ENCODE measurements at regions not wholly inside any gene's neighbourhood (a gene's known extent, or its start where the extent isn't known, plus 50 kb on each side); places are given as distances from the start of the nearest gene placed in this dataset.
"Not testable (repeated sequence)": the region's sequence is repeated elsewhere in the genome, so short reads cannot be mapped to it uniquely, and the experiment has no call there.

DNA sequence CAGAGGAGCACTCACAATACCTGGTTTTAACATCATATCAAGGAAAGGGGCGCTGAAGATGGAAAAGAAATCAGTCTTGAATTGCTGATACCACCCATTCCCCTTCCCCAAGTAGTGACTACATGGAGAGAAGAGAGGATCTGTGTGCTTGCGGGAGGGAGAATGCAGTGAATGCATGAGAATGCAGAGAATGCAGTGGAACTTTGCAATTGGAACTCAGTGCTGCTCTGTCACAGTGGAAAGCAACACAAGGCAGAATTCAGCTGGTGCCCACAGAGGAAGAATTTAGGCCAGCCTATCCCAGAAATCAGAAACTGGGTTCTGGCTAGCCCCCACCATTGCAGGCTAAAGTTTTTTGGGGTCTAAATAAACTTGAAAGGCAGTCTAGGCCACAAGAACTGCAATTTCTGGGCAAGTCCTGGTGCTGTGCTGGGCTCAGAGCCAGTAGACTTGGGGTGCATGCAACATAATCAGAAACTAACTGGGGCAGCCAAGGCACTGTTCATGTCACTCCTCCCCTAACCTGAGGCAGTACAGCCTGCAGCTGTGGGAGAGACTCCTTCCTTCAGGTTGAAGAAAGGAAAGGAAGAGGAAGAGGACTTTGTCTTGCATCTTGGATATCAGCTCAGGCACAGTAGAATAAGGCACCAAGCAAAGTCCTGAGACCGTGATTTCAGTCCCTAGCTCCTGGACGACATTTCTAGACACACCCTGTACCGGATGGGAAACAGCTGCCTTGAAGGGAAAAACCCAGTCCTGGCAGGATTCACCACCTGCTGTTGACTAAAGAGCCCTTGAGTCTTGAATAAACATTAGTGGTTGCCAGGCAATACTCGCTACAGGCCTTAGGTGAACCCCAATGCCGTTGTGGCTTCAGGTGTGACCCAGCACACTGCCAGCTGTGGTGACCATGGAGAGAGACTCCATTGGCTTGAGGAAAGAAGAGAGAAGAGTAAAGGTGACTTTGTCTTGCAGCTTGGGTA is 329.3 kb downstream of the TBL1XR1 start:
- peak; percentile 85 to 92 for DNase-seq

DNA sequence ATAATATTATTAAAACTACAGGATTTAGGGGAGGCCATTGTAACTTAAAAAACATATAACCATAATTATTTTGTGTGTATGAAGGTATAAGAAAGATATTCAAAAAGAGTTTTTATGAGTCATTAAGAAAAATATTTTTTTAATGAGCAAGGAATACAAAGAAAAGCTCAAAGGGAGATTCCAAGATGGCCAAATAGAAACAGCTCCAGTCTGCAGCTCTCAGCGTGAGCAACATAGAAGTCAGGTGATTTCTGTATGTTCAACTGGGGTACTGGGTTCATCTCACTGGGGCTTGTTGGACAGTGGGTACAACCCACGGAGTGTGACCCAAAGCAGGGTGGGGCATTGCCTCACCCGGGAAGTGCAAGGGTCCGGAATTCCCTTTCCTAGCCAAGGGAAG is 336.1 kb downstream of the TBL1XR1 start:
- DNase-seq: no peak

DNA sequence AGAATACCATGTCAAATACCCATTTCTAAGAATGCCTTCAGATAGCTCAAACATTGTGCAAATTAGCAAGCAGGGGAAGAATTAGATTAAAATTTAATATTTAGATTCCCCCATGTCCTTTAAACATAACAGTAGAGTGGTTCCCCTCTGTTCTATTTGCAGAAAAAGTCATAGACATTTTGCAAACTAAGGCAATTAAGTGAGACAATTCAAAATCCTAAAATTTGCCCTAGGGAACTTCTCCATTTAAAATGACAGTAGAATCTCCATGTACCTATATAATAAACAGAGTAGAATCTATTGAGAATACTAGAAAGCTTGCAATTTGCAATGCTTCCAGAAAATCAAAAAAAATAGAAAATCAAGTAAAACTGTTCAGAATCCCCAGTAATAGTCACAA is 340.6 kb downstream of the TBL1XR1 start:
- DNase-seq: no peak

DNA sequence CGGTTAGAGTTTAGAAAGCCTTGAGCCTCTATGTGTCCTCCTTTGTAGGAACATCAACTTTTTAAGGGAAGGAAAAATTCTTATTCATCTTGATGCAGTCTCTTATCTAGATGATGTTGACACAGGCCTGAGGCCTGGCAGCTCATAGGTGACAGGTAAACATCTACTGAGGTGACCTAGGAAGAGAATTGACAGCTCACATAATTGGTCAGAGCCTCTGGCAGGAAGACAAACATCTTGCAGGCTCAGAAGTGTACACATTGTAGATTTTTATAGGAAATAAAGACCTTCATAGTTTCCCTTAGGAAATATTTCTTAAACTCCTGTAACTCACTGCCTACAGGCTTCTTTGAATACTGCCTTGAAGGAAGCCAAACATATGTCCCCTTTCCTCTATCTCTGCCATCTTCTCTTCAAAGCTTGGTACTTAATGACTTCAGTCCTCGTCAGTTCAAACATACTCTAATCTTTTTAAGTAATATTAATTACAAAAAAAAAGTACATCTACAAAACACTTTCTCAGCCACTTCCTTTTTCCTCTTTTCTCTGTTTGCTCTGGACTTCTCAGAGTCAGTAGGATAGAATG is 341.3 kb downstream of the TBL1XR1 start:
- no peak for DNase-seq

DNA sequence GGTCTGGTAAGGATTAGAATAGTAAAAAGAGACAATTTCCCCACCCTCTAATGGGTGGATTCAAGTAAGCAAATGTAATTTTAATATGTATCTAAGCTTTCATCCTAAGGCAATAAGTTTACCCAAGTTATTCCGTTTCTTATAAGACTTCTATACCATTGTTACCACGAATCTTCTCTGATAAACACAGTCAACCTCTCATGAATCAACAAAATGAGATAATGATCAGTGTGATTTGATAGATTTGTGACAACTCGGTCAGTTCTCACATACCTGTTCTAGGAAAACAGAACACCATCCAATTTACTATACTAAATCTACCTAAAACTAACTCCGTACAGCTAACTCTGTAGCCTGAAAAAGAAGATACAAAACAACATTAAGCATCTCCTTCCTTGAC is 342.1 kb downstream of the TBL1XR1 start:
- no peak for DNase-seq

DNA sequence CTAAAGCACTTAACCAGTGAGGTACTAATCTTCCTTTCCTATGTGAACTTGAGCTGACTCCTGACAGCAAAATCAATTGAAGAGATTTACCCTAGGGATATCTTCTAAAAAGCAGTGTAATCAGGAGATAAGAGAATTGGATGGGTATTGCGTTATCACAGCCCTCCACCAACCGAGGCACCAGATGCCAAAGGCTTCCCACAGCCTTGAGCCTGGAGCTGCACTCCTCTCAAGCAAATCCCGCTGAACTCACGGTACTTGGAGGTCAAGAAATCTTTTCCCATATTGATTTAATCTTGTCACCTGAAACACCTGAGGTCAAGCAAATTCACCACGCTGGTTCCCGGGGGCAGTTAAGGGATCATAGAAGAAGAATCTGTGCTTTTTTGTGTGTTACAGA is 346.8 kb downstream of the TBL1XR1 start:
- no peak for DNase-seq

DNA sequence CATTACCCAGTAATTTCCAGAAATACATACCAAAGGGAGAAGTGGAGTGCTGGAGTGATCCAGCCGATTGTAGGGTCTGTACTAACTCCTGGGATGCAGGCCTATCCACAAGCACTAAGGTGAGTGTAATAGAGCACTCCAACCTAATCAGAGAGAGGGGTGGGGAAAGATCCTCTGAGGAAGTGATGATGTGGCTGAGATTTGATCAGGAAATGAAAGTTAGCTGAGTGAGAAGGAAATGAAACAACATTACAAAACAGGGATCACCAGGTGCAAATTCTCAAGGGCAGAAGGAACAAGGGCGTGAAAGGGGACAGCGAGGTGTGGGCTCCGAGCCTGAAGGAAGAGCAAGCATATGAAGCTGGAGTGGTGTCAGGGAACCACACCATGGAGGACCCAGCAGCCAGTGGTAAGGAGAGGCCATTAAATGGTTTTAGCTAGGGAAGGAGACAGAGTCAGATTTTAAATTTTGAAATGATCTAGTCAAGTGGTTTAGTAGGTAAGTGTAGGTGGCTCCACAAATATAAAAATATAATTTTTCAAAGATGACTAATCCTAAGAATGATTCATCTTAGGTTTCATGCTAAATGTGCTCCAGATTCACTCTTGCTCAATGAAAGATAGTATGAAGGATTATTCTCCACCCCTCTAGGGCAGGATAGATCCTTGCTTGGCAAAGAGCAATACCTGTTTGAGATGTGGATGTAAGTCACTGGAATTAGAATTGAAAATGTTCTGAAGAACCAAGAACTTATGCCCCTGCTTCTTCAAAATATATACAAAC is 348.7 kb downstream of the TBL1XR1 start:
- DNase-seq: no peak

DNA sequence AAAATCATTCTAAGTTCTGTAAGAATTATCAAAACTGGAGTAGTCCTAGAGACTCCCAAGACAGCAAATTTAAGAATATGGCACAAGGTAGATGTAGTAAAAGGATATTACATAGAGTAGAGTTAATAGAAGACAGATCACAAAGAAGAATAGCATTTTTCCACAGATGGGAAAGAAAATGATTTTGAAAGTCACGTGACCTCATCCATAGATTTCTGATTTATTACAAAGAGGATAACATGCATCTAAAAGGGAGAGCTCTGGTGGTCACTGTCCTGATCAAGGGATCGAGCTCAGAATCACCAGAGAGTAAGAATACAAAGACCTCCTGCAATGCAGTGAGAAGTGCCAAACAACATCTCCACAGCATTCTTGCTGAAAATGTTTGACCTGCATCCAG is 354.4 kb downstream of the TBL1XR1 start:
- no peak for DNase-seq

DNA sequence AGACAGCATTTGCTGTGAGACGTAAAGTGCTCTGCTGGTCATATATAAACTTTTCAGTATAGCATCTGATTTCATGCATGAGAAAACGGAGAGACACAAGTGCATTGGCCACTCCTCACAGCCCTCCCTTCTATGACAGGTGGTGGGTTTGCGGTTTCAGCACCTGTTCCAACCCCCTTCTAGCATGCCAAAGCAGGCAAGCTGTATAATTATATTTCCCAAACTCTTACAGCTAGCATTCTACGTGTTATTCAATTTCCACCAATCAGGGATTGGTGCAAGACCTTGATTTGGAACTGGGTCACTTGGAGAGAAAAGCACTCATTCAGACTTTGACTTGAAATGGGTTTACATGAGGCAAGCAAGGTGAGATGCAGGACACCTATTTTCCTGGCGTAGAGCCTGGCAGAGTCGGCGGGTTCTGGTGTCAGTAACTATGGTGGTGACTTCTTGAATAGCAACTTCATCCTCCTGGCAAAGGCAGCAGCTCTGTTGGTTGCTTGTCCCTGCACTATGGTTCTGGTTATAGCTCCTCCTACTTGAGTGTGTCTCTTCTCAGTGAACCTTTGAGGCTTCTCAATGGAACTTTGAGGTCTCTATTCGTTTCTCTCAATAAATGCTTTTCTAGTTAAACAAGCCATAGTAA is 356.5 kb downstream of the TBL1XR1 start:
- no peak for DNase-seq

DNA sequence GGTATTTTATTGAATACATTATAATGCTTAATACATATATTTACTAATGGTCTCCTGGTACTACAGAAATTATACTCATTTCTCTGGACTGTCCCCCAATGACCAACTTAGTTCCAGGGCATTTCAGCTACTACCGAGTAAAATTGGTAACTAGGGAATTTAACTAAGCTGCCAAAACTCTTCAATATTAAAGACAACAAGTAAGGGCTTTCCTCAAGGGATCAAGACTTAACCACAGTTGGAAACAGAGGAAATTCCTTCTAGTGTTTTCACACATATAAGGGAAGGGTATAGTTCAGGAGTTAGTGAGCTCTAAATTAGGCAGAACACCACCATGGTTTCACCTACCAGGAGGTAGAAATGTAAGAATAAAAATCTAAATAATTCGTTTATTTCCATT is 357.4 kb downstream of the TBL1XR1 start:
- DNase-seq: no peak

DNA sequence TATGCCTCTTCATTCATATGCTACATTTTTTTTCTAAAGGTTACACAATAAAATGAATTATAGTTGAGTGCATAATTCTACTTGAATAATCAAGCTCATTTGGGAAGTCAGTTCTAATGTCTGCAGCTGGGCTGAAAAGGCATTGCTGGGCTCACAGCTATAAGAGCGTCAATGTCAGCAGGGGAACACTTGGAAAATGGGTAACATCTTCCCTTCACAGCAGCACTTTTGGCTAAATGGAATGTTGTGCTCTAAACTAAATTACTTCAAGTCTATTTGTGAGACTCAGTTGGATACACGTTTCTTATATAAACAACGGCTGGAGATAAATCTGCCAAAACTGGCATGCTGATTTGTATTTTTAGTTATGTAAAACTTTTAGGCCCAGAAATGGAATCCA is 357.8 kb downstream of the TBL1XR1 start:
- no peak for DNase-seq

DNA sequence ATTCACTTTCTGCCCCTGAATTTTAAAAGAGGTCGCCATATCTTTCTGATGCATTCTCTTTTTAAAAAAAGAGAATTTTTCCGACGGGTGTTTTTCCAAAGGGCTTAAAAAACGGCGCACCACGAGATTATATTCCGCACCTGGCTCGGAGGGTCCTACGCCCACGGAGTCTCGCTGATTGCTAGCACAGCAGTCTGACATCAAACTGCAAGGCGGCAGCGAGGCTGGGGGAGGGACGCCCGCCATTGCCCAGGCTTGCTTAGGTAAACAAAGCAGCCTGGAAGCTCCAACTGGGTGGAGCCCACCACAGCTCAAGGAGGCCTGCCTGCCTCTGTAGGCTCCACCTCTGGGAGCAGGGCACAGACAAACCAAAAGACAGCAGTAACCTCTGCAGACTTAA is 370.0 kb downstream of the TBL1XR1 start:
- not testable (repeated sequence) for DNase-seq

DNA sequence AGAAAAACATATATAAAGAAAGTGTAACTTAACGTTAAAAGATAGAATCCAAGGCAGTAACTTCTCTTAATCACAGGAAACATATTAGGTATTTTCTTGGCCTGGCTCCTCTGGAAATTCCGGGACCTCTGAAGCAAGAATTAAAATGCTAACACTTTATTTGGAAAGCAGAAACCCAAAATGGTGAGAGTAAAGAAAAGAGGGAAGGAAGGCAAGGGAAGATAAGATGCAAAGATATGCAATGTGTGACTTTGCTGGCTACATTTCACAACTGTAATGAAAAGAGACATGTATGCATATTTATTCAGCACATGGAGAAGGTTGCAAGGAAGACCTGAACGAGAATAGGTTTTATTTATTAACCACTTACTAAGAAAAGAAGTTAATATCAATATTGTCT is 372.5 kb downstream of the TBL1XR1 start:
- DNase-seq: no peak

DNA sequence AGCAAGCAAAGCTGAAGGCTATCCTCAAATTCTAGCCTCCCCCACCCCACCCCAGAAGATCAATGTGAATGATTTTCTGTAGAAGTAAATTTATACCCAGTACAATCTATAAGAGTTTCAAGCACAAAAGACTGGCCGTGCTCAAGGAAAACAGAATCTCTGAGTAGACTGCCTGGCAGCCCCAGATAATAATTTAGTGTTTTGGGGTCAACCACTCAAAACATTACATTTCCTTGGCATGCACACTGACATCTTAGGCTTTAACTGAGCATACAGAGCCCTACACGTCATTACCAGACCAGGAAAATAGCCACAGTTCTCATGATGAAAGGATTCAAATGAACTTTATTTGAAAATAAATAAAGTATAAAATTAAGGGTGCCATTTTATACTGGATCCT is 376.5 kb downstream of the TBL1XR1 start:
- DNase-seq: no peak

DNA sequence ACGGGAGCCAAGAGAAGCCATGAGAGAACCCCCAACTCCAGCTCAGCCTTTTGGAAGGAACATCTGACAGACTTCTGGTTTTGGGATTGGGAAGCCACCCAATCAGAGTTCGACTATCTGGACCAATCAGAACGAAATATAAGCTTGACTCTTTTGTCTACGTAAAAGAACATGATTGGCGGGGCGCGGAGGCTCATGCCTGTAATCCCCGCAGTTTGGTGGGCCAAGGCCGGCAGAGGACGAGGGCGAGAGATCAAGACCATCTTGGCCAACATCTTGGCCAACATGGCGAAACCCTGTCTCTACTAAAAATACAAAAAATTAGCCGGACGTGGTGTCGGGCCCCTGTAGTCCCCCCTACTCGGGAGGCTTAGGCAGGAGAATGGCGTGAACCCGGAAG is 380.3 kb downstream of the TBL1XR1 start:
- DNase-seq: no peak

DNA sequence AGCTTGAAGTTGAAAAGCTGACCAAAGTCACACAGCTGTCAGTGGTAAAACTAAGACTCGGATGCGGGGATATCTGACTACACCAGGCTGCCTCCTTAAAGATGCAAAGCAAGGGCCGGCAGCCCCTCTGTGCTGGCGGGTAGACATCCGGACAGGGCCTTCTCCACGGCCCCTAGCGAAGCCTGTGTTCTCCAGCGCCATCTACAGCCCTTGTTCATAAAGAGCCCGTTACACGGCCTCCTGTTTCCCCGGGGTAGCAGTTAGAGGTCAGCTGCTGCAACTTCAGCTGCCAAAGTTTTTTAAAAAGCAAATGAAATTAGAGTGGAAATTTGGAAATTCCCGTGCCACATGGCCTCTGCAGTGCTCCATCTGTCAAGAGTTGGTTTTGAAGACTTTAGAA is 383.0 kb downstream of the TBL1XR1 start:
- DNase-seq: peak; percentile 69 to 89

DNA sequence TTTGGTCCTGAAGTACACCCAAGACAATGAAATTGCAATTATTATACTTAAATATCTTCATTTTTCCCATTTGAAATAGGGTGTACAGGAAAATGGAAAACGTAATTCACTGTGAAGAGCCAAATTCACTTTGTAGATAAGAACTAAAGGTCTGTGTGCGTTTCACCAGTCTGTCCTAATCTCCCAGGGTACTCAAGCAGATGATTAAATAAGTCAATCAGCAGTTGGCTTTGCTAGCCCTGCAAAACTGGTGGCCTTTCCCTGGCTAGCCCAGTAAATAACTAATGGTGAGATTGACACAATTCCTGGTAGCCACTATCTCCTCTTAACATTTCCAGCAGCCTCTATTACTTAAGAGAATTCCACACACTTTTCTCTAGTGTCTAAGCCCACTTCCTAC is 389.3 kb downstream of the TBL1XR1 start:
- DNase-seq: peak in 1 of 2 experiments; percentile 5

DNA sequence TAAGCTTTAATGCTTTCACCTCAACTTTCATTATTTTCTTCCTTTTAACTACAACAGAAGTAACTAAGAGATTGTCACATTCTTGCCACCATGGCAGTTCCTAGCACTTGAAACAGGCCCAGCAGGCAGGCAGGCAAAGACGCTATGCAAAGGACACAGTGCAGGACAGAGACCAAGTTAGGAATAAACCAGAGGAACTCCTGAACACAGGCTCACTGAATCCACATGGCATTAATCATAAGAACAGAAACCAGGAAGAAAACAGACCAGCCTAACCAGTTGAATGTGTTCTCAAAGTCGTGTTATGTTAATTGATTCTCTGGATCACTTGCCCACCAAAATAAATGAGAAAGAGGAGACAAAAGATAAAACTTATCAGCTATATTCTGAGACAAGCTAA is 397.6 kb downstream of the TBL1XR1 start:
- no peak for DNase-seq

DNA sequence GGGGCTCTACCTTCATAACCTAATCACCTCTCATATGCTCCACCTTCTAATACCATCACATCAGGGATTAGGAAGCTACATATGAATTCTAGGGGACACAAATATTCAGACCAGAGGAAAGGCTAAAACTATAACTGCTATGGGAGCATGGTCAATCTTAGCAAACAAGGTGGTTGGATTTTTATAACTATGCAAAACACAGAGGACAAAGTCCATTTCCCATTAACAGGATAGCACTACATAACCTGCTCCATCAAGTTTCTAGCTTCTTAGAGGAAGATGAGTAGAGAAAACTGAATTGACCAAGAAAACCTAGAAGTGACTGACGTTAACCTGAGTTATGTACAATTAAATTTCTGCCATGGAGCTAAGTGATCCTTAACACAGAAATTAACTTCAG is 398.6 kb downstream of the TBL1XR1 start:
- no peak for DNase-seq

DNA sequence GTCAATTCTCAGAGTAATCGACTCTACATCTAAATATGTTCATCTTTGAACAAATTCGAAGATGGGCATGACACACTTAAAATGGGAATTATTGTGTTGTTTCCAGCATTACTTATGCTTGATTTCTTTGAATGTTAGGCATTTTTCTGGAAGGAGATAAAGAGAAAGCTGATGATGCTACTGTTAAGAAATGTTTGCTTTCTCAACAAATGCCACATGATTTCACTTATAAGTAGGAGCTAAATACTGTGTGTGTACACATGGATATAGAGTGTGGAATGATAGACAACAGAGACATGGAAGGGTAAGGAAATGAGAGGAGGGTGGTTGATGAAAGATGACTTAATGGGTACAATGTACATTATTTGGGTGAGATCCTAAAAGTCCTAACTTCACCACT is 400.9 kb downstream of the TBL1XR1 start:
- DNase-seq: no peak

DNA sequence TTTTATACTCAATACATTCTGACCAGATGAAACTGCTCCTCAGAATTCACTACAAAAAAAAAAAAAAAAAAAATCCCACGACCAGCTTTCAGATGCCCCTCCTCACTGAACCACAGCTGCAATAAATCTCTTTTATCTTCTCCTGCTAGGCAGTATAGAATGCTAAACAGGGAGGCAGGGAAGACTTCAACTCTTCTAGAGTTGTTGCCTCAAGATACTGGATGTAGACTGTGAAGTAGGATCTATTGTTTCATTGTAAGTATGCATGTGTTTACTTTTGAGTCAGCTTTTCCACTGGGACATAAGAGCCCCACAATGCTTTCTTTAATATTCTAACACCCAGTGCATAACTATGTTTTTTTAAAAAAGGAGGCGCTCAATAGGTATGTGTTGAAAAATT is 401.4 kb downstream of the TBL1XR1 start:
- DNase-seq: no peak

DNA sequence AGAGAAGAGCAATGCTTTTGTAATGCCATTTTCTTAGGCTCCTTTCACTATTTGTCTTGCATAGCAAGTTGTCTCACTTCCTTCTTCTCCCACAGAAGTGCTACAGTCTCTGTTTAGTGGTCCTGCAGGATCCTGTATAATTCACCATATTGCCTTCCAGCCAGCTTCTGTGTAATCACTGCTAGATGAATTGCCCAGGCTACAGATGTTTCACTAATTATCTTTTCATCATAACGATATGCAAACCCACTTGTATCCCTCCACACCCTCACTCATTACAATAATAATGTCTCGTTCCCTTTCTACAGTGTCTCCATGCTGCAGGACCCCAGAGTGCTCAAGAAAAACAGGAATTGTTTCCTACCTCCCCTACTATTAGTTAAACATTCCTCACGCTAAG is 402.9 kb downstream of the TBL1XR1 start:
- peak; percentile 57 to 85 for DNase-seq

DNA sequence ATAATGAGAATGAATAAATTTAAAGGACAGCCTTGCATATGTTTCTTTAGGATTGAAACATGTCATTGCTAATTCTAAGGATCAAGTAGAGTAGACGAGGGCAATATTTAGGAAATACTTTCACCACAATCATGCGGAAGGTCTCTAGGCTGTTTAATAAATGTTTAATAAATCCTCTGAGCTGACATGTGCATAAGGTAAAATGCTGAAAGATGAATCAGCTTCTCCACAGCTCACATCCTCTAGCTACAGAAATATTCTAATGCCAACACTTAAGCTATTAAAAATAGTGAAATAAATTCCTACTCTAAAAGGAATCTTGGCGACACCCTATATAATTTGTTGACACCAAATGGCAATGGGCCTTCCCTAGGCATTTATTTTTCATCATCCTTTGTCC is 407.3 kb downstream of the TBL1XR1 start:
- DNase-seq: no peak

All from NCI-H524 (cell line).